GM19463 (cell line): ENCODE measurements at regions not wholly inside any gene's neighbourhood (a gene's known extent, or its start where the extent isn't known, plus 50 kb on each side); places are given as distances from the start of the nearest gene placed in this dataset.
A peak's percentile ranks its signal among the peaks of the same experiment; 100 is the strongest.
"Not testable (repeated sequence)": the region's sequence is repeated elsewhere in the genome, so short reads cannot be mapped to it uniquely, and the experiment has no call there.

ENCODE experiments used
- ATAC-seq: cut with Tn5 transposase; IDR thresholded peaks from one replicate; pipeline ENCODE4 v1.9.1; 2021; ENCODE audit warnings: mild to moderate bottlenecking, moderate library complexity; ENCODE audit not compliant: unreplicated experiment

DNA sequence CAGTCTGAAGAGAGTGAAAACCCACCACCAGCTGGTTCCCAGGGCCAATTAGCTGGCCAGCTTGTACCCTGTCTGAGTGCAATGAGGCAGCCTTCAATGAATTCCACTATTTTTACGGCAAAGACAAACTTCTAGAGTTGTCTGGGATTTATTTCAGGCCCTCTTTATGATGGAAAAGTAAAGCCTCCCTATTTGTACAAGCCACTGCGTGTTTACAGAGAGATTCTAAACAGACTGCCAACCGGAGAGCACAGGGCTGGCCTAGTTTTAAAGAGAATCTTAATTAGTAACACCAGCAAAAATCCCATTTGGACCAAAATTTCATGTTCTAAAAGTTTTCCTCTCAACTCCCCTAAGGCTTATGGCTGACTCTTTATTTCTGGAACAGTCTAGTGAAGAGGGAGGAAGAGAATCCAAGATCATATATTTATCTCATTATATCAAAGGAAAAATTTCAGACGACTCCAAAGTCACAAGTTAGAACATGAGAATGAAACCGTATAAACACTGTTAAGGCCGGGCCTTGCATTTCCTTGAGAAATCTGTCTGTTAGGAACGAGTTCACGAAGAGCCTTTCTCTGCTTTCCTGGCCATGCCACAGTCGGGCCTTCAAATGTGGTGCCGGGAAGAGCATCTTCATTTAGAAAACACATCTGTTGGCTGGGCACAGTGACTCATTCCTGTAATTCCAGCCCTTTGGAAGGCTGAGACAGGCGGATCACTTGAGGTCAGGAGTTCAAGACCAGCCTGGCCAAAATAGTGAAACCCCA lies 724.6 kb upstream of the NRP1 start:
- no peak for ATAC-seq

DNA sequence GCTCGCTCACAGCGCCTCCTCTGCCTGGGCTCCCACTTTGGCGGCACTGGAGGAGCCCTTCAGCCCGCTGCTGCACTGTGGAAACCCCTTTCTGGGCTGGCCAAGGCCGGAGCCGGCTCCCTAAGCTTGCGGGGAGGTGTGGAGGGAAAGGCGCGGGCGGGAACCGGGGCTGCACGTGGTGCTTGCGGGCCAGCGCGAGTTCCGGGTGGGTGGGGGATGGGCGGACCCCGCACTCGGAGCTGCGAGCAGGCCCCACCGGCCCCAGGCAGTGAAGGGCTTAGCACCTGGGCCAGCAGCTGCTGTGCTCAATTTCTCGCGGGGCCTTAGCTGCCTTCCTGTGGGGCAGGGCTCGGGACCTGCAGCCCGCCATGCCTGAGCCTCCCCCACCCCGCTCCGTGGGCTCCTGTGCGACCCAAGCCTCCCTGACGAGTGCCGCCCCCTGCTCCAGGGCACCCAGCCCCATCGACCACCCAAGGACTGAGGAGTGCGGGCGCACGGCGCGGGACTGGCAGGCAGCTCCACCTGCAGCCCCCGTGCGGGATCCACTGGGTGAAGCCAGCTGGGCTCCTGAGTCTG lies 721.0 kb upstream of the NRP1 start:
- not testable (repeated sequence) for ATAC-seq

DNA sequence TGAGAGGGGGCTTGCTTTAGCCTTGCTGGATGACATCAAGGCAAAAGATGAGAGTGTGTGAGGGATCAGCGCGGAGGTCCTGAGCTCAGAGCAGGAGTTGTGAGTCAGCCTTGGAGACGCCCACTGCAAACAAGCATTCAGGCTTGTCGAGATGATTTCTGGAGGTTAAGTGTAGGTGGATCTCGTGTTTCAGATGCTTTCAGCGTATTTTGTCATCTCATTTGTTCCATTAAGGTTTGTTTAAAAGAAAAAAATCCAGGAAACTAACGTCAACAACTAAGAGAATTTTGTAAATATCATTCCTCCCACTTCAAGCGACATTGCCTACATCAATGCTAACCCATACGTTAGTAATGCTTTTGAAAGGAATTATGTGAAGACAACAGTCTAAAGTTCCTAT lies 715.4 kb upstream of the NRP1 start:
- no peak for ATAC-seq

DNA sequence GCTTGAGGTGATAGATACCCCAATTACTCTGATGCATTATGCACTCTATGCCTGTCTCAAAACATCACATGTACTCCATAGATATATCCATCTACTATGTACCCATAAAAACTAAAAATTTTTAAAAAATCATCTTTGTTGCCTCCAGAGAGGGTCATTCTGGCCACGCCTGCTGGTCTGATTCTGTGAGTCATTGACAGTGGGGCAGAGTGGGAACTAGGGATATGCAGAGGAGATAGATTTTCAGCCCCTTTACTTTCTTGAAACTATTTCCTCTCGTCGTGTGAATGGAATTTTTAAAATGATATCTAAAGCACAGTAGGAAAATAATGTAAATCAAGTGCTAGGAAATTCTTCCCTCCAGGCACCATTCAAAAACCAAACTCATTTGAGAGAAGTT lies 715.0 kb upstream of the NRP1 start:
- no peak for ATAC-seq

DNA sequence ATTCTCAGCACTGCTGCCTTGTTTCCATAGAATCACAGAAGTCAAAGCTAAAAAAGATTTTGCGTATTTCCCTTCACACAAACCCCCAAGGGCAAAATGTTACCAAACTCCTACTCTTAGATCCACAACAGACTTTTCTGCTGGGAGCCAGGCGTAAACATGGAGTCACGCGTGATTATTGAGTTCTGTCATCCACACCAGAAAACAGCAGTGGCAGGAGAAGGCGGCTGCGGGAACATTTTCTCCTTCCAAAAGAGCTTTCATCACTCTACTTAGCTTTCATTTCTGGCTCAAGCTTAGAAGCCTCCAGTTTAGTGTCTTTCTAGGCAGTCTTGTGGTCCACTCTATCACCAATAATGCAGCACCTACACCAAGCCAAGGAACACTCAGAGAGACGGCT lies 712.9 kb upstream of the NRP1 start:
- no peak for ATAC-seq

DNA sequence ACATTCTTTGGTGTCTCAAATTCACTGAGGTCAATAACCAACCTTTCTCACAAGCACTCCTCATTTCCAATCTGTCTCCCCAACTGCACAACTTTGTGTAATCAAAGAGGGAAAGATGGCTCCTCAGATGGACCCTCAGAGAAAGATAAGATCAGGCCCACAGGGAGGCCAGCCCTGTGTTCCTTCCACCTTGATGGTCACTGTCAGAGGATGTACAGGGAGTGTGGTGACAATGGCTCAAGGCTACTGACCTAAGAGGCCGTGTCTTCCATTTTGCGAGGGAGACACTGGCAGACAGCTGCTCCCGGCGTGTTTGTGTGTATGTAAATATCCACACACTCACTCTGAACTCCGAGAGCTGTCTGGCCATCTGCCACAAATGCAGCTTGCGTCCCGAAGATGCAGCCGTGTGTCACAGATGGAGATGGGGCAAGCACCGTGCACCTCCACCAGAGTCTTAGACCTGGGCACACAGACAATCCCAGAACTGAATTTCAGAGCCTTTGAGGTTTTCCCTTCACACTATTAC lies 712.1 kb upstream of the NRP1 start:
- ATAC-seq, result no peak

DNA sequence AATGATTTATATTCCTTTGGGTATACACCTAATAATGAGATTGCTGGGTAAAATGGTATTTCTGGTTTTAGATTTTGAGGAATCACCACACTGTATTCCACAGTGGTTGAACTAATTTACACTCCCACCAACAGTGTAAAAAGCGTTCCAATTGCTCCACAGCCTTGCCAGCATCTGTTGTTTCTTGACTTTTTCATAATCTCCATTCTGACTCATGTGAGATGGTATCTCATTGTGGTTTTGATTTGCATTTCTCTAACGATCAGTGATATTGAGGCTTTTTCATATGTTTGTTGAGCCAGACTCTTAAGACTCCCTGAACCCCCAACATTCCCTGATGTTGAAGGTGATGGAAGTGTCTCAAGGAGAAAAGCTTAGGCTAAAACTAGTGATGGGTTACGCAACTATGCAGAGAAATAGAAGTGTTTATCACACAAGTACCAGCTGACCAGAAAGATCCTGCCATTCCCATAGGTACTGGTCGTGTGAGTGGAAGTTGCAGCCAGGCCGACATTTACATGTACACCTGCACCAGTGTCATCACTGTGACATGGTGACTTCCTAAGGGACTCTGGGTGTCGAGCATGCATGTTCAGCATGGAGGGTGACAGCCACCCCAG lies 711.2 kb upstream of the NRP1 start:
- no peak for ATAC-seq

DNA sequence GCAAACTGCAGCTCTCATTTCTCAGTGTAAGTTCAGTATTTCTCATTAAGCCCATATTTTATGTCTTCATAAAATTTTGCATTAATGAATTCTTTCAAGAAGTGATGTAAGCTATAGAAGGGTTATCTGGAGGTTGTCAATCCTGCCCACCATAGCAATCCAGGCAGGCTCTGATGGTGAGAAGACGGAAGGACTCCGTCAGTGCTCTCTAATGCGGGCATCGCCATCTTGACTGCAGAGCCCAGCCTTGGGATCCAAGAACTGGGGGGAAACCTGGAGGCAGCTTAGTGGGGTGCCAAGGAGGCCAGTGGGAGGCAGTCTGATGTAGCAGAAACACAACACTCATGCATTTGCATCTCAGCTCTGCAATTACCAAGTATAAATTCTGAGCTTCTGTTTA lies 707.4 kb upstream of the NRP1 start:
- ATAC-seq, result no peak

DNA sequence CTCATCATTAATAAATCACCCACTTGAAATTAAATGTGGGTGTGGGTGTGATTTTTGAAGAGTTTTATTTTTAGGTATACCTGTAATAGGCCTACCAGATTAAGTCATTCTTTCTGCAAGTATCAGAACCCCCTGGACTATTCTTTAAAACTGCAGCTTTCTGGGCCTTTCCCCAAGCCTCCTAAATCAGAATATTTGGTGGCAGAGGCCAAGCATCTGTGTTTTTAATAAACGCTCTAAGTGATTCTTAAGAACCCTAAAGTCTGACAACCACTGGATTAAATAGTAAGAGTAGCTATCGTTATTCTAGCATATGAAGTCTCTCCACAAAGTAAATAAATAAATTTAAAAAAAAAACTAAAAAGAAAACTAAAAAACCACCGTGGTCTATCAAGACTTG lies 703.0 kb upstream of the NRP1 start:
- ATAC-seq, result no peak

DNA sequence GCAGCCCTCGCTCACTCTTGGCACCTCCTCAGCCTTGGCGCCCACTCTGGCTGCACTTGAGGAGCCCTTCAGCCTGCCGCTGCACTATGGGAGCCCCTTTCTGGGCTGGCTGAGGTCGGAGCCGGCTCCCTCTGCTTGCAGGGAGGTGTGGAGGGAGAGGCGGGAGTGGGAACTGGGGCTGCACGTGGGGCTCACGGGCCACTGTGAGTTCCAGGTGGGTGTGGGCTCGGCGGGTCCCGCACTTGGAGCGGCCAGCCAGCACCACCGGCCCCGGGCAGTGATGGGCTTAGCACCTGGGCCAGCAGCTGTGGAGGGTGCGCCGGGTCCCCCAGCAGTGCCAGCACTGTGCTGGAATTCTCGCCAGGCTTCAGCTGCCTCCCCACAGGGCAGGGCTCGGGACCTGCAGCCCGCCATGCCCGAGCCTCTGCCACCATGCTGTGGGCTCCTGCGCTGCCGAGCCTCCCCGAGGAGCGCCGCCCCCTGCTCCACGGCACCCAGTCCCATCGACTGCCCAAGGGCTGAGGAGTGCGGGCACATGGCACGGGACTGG lies 700.8 kb upstream of the NRP1 start:
- ATAC-seq, result not testable (repeated sequence)

DNA sequence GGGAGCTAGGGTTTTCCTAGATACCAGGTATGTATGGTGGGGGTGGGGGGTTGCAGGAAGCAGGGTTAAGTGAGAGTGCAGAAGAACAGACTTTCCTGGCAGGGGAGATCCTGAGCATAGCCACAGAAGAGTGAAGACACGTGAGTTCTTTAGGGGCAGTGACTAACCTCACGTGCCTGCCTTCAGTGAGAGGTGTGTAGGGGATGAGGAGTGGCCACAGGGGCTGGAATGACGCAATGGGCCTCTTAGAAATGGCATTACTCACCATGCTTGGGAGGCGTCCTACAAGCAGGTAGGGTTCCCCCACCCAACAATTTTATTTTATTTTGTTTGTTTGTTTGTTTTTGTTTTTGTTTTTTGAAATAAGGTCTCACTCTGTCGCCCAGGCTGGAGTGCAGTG lies 698.6 kb upstream of the NRP1 start:
- ATAC-seq, result no peak

DNA sequence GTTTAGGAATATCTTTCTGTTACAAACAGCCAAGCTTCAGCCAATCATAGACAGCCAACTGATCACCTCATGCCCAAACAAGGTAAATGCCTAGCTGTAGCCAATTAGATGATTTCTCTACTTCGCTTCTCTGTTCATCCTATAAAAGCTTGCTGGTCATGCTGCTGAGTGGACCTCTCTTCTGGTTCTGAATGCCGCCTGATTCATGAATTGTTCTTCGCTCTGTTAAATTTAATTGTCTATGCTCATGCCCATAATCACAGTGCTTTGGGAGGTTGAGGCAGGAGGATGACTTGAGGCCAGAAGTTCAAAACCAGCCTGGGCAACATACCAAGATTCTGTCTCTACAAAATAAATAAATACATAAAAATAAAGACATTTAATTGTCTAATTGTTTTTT lies 698.1 kb upstream of the NRP1 start:
- ATAC-seq, result no peak

DNA sequence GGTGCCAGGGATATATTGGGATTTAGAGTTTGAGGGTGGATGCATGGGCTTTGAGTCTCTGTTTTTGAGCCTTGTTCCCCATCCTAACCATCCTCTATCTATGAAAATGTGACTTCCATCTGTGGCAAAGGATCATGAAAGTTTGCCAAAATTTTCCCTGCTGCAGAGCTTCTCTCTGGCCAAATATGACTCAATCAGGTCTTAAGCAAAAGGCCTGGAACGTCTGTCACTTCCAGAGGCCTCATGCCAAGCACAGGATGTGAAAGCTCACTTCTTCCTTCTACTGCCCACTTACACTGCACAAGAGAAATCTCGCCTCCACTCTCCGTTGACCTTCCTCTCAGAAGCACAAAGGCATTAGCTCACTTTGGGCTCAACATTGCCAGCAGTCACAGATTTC lies 696.9 kb upstream of the NRP1 start:
- ATAC-seq, result no peak

DNA sequence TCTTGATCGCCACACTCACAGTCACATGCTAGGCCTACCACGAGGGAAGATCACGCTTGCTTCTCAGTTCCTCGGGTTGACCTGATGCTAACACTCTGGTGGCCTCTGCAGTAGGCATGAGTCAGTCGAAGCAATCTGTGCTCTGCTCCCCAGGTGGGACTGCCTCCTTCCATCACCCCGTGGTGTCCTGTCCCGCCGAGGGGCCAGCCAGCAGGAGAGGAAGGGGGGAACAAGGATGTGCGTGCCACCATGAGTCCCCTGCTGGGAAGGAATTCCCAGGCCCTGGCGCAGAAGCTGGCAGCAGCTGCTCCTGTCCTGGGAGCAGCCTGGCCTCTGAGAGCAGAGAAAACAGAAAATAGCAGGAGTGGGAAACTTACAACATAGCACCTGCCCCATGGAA lies 695.0 kb upstream of the NRP1 start:
- no peak for ATAC-seq

DNA sequence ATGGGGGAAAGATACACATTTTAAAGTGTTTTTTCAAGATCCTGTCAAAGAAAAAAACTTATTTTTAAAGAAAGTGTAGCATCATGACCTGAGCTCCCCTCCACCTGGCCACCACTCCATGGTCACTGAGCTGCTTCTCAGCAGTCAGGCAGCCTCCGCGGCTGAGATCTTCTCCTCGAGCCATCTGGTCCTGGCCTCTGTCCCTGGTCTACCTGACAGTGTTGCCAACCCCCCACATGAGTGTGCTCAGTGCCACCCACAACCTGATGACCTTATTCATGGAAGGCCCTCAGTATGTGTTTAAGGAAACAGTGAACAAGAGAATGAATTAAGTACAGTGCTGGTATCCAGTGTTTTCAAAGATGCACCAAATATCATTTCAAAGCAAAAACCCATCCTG lies 694.5 kb upstream of the NRP1 start:
- no peak for ATAC-seq

DNA sequence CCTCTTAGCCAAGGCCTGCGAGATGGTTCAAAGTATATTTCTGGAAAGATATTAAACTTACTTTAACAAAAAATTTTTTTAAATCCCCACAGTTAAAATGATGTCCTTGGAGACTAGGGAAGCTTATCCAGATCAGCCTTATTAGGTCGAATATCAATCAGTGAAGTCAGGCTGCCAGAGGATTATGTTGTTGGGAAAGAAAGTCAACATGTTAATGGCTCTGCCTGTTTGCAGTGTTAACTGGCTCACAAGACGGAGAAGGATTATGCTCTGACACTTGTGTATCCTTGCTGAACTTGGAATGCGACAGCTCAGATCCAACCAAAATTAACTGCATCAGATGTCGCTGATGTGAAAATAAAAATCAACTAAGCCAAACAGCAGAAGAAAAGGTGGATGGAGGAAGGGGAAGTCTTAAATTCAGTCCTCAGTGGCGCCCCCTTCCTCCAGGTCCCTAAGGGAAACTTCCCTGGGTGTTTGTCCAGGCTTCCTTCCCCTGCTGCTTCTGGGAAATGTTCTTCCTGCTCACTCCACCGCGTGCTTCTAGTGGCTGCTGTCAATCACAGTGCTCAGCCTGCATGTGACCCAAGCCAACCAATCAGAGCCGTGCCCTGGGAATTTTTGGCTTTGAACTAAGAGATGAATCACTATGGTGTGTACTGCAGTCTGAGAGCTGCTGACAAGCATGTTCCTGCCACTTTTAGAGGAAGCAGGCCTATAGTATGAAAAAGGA lies 690.4 kb upstream of the NRP1 start:
- ATAC-seq, result no peak

DNA sequence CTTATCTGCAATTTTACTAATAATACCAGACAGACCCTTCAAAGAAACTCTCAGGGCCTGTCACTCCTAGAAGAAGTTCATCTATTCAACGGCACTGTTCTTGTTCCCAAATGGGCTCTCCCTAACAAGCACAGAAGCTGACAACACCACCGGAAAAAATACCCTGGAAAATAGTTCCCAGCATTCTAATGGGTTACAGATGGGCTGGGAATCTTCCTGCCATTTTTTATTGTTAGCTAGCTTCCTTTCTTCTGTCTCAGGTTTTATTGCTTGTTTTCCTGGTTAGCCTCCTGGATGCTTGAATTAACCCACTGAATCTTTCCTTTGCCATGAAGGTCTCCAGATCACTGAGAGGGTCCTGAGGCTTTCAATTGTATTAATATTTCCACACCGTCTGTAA lies 689.8 kb upstream of the NRP1 start:
- no peak for ATAC-seq

DNA sequence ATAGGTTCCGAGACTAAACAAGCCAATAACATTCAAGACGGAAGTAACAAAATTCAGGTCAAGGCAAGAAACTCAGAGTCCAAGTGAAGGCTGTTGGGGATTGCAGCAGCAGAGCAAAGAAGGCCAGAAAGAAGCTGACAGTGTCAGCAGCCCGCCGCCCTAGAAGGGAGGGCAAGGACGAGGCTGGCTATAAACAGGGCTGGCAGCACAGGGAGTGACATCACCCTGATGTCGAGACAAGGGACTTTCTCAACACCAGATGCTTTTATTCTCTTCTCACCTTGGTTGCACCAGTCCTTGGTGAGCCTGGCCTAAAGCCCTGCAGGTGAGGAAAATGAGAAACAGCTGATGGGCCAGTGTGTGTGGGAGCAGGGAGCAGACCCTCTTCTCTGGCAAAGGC lies 687.7 kb upstream of the NRP1 start:
- ATAC-seq, result no peak

DNA sequence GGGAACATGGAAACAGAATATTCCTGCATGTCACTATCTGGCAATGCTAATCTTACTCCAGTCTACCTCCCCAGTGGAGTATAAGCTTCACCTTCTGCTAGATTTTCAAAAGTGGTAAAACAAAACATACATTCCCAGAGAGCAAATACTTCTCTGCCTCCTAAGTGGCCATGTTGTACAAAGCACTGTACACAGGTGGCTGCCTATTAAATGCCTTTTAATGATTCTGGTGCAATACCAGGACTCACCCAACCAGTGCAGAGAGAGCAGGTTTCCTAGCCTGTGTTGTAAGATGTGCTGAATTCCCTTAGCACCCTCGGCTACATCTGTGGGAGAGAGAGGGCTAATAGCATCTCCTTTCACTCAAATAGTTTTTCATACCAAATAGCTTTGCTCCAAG lies 684.3 kb upstream of the NRP1 start:
- no peak for ATAC-seq

DNA sequence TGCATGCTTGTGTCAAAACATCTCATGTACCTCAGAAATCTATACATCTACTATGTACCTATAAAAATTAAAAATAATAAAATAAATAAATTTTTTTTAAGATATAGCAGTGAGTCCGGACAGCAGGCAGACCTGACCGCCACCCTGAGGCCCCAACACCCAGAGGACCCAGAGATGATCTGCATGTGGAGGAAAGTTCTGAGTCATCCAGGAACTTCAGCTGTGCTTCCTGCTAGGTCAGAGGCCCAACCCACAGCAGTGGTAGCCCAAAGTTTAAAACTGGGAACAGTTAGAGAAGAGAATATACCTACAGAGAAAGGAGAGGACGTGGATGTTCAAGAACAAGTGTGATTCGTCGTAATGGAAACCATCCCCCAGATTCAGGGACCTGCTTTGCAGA lies 683.7 kb upstream of the NRP1 start:
- ATAC-seq, result peak; percentile 48

DNA sequence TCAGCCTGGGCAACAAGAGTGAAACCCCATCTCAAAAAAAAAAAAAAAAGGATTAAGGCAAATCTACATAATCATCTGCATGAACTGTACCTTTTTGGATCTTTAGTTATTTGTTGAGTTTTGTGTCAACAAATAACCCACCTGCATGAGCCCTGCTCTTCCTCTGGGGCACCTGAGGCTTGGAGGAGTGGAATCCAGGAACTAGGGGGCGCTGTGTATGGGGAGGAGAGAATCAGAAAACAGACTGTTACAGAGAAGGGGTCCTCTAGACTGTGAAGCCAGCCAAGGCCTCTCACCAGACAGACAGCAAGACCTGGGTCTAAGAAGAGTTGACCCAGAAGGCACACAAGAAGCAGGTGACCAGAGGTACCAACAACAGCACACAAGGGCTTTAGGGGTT lies 682.8 kb upstream of the NRP1 start:
- no peak for ATAC-seq
